Ectodermal cell (in vitro differentiated cells): ENCODE measurements at regions not wholly inside any gene's neighbourhood (a gene's known extent, or its start where the extent isn't known, plus 50 kb on each side); places are given as distances from the start of the nearest gene placed in this dataset.

ENCODE experiments used
- H3K27ac ChIP-seq: 2 replicates; pipeline ENCODE4 v1.7.0; 2013; ENCODE audit warnings: mild to moderate bottlenecking, low read depth, low read length; ENCODE audit not compliant: insufficient read depth, poor library complexity, severe bottlenecking
- H3K27me3 ChIP-seq: 2 replicates; pipeline ENCODE4 v1.7.0; 2013; ENCODE audit warnings: mild to moderate bottlenecking, low read length; ENCODE audit not compliant: insufficient read depth, control insufficient read depth, poor library complexity, severe bottlenecking
- H3K36me3 ChIP-seq: one replicate; pipeline ENCODE4 v1.7.0; 2013; ENCODE audit warnings: low read length; ENCODE audit not compliant: control insufficient read depth, insufficient read depth
- H3K4me1 ChIP-seq: one replicate; pipeline ENCODE4 v1.7.0; 2013; ENCODE audit warnings: low read length; ENCODE audit not compliant: control insufficient read depth, insufficient read depth
- H3K4me3 ChIP-seq: 2 replicates; pipeline ENCODE4 v1.7.0; 2013; ENCODE audit warnings: low read depth, low read length, control low read depth; ENCODE audit not compliant: insufficient read depth
- H3K9me3 ChIP-seq: 2 replicates; pipeline ENCODE4 v1.7.0; 2013; ENCODE audit warnings: mild to moderate bottlenecking, low read length, moderate library complexity; ENCODE audit not compliant: control insufficient read depth
- WGBS, 2 experiments: methylation state at CpG; one replicate each; pipeline ENCODE4 v1.1.7; 2013; ENCODE audit warnings: missing lambda C conversion rate in 2 of 2; 5-methylcytosine and 5-hydroxymethylcytosine counted together

DNA sequence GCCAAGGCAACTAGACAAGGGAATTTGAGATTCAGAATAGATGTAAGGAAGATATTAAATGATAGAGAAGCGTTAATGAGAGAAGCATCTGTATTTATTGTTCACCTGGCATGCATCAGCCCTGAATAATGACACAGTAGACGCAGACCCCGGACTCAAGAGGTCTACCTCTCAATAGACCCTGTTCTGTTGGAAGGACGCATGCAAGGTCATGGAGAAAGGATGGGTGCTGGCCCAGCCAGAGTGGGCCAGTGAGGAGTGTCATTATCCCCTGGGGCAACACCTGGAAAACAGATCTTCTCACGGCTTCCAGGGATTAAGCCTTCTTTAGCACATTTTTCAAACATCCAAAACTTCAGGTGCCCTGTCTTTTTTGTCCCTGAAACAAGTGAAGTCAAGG lies 461.0 kb downstream of the EIPR1 start:
- 95% methylated on average over 5 of the region's 5 CpGs for WGBS, 2 experiments
- H3K4me3 ChIP-seq = no peak overlapping the region
- peaks cover 4% of the 10 kb centered on the region for H3K9me3 ChIP-seq
- no peaks in the 10 kb centered on the region for H3K27me3 ChIP-seq
- no peaks in the 10 kb centered on the region for H3K4me1 ChIP-seq
- no peaks in the 10 kb centered on the region for H3K36me3 ChIP-seq
- H3K27ac ChIP-seq = no peak overlapping the region

DNA sequence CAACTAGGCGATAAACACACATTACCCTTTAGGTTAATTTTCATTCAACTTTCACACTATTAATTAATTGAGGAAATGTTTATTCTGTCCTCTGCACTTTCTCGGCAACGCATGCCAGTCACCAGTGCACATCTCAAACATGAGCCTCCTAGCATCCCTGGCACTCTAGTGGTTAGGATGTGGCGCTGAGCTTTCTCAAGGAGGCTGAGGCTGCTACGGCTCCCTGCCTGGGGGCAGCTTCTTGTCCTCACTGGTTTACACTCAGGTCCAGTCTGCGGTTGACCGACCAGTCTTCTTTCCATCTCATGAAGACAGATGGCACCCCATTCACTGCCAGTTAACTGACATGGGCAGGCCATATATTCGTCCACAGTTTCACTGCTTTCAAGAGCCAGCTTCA lies 463.4 kb downstream of the EIPR1 start:
- no peak overlapping the region for H3K4me3 ChIP-seq
- H3K27ac ChIP-seq = no peak overlapping the region
- no peaks in the 10 kb centered on the region for H3K36me3 ChIP-seq
- WGBS, 2 experiments = 91 to 92% methylated on average over 7 to 8 of the region's 8 CpGs
- H3K4me1 ChIP-seq = no peaks in the 10 kb centered on the region
- H3K9me3 ChIP-seq = peaks cover 4% of the 10 kb centered on the region
- no peaks in the 10 kb centered on the region for H3K27me3 ChIP-seq

DNA sequence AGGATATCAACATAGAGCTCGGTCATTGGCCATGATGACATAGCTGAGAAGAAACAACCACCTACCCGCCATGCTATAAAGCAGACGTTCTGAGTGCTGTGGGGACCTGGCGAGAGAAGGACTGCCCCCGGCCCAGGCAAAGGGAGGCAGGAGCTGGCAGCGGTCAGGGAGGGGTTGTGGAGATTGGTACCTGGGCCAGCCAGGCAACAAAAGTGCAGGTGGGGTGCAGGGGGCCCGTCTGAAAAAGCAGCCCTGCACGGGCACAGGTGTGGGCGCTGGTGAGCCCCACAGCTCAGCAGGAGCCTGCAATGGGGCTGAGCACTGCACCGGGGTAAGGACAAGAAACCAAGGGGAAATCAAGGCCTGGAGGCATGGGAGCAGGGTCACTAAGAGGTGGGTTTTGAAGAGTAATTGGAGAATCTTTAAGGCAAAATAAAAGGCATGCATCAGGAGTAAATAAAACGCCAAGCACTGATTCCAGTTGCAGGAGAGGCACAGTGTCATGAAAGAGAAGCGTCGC lies 464.0 kb downstream of the EIPR1 start:
- H3K27me3 ChIP-seq = no peaks in the 10 kb centered on the region
- H3K27ac ChIP-seq = no peak overlapping the region
- H3K4me1 ChIP-seq = no peaks in the 10 kb centered on the region
- WGBS, 2 experiments = 90 to 91% methylated on average over 13 of the region's 13 CpGs
- H3K4me3 ChIP-seq = no peak overlapping the region
- H3K9me3 ChIP-seq = peaks cover 4% of the 10 kb centered on the region
- H3K36me3 ChIP-seq = no peaks in the 10 kb centered on the region

DNA sequence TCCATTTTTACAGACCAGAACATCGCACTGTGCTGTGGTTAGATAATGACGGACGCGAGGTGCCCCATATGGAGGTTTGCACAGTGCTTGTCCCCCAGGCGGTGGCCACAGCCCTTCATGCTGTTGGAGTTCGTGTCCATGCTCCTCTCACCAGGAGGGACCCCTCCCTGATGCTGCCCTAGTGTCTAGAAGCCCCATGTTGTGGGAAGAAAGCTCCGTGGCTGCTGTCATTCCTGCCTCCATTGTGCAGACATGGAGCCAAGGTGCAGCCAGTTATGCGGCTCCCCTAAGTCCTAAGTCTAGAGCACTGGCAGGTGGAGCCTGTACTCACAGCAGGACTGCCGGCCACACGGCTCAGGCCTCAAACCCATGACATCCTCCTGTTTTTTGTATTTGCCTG lies 464.9 kb downstream of the EIPR1 start:
- no peaks in the 10 kb centered on the region for H3K27me3 ChIP-seq
- H3K4me1 ChIP-seq = no peaks in the 10 kb centered on the region
- H3K36me3 ChIP-seq = no peaks in the 10 kb centered on the region
- no peak overlapping the region for H3K27ac ChIP-seq
- 89 to 90% methylated on average over 10 of the region's 10 CpGs for WGBS, 2 experiments
- no peak overlapping the region for H3K4me3 ChIP-seq
- peaks cover 4% of the 10 kb centered on the region for H3K9me3 ChIP-seq

DNA sequence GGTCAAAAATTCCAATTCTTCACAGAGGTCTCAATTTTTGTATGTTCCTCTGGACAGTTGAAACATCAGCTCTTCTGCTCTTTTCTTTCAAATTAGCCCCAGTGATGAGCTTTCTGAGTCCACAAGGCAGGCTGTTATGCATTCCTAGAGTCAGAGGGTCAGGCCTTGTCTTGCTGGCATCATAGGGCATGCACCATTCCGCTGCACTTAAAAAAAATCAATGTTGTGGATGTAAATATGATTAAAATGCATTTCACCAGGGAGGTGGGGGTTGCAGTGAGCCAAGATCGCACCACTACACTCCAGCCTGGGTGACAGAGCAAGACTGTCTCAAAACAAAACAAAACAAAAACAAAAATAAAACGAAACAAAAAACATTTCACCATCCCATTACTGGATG lies 465.3 kb downstream of the EIPR1 start:
- no peak overlapping the region for H3K4me3 ChIP-seq
- no peak overlapping the region for H3K27ac ChIP-seq
- H3K27me3 ChIP-seq = no peaks in the 10 kb centered on the region
- H3K36me3 ChIP-seq = no peaks in the 10 kb centered on the region
- 86 to 91% methylated on average over 3 of the region's 3 CpGs for WGBS, 2 experiments
- H3K9me3 ChIP-seq = peaks cover 4% of the 10 kb centered on the region
- H3K4me1 ChIP-seq = no peaks in the 10 kb centered on the region

DNA sequence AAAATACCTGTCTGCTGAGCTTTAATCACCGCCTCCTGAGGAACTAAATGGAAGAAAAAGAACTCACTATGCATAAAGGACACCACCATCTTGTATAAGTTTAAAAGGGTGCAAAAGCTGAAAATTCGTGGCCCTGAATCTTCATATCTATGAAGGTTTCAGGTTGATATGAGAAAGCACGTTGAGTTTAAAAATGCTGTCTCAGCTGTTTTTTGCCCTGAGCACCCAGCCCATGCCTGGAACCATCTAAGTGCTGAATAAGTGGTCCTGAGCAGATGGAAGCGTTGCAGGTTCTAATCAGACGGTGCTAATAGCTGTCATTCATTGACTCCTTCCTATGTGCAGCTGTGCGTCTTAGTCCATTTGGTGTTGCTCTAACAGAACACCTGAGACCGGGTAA lies 467.4 kb downstream of the EIPR1 start:
- H3K27ac ChIP-seq = no peak overlapping the region
- WGBS, 2 experiments = 94 to 96% methylated on average over 7 of the region's 7 CpGs
- no peaks in the 10 kb centered on the region for H3K4me1 ChIP-seq
- H3K36me3 ChIP-seq = no peaks in the 10 kb centered on the region
- no peaks in the 10 kb centered on the region for H3K27me3 ChIP-seq
- H3K4me3 ChIP-seq = no peak overlapping the region
- no peaks in the 10 kb centered on the region for H3K9me3 ChIP-seq

DNA sequence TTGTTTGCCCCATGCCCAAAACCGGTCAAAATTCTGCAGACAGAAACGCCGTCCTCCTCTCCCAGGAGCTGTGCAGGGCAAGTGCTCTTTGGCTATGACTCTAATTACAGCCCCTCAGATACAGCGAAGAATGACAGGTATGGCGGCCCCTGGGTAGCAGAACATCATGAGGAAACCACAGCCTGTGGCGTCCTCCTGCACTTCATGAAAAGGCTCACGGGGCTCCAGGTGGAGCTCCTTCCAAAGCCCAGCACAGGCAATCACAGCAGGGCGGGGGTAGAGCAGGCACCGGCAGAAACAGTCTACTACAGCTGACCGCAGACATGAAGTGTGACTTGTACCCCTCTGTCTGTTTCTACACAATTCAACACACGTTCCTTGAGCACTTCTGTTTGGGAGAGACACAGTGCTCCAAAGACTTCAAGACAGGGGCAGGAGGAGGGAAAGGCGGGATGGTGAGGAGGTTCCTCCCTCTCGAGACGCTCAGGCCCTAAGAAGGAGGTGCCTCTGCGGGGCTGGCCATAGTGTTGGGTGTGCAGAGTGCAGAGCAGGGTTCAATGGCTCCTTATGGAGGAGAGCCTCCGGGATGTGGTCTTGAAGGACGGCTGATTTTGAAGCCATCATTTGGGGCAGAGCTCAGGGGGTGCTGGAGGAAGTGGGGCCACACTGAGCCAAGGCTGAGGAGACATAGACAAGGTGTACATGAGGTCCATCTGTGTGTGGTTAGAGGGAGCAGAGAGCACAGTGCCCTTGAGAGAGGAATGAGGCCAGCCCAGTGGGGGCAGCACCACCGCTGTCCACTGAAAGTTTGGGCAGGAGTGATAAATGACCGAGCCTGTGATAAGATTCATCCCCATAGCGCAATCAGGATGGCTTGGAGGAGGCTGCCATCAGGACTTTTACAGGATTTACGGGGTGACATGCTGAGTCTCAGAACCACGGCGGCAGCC lies 468.3 kb downstream of the EIPR1 start:
- Histone ChIP-seq H3K4me3 (no peak overlapping the region), H3K27ac (no peak overlapping the region), H3K27me3 (no peaks in the 10 kb centered on the region), H3K4me1 (no peaks in the 10 kb centered on the region), H3K9me3 (no peaks in the 10 kb centered on the region), H3K36me3 (no peaks in the 10 kb centered on the region)
- WGBS, 2 experiments = 94 to 95% methylated on average over 23 of the region's 23 CpGs

DNA sequence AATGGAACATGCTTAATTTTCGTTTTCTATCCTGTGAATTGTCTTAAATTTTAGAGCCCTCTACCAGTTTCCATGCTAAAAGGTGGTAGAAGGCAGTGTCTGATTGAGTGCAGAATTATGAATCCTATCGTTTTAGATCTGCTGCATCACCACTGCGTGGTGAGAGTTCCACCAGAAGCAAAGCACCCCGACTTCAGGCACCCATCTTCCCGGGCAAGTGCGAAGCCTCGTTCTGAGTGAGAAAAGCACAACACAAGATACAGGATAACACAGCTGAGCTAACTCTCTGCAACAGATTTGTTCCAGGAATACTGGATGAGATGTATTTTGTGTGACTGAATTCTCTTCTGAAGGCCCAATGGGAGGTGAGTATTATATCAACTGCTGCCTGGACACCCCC lies 471.5 kb downstream of the EIPR1 start:
- WGBS, 2 experiments = 97 to 98% methylated on average over 7 of the region's 7 CpGs
- H3K4me3 ChIP-seq = no peak overlapping the region

DNA sequence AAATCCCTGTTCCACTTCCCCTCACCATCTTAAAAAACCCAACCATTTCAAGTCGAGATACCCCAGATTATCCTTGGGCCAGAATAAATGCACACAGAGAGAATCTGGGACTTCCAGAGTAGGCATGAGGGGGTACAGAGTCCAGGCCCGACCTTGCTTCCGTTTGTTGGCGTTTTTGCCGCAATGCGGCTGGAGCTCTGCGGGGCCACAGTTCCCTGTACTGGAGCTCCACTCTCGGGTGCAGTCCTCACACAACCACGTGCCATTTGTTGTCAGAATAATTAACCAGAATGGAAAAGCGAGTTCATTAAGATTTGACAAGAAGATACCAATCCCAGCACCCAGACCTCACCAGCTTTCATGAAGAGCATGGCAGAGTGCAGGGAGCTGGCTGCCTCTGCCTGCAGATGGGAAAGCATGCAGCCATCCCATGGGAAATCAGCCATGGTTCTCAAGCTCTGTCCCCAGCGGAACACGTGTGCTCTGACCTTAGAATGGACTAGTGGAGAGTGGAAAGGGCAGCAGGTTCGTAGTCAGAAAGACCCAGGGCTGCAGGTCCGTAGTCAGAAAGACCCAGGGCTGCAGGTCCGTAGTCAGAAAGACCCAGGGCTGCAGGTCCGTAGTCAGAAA lies 472.8 kb downstream of the EIPR1 start:
- 92% methylated on average over 13 to 15 of the region's 16 CpGs for WGBS, 2 experiments
- Histone ChIP-seq H3K4me1 (peaks cover 5% of the 10 kb centered on the region), H3K27me3 (no peaks in the 10 kb centered on the region), H3K9me3 (no peaks in the 10 kb centered on the region), H3K27ac (no peak overlapping the region), H3K36me3 (no peaks in the 10 kb centered on the region), H3K4me3 (no peak overlapping the region)

More for the DNA sequence above, 471.5 kb downstream of the EIPR1 start:
- H3K36me3 ChIP-seq = no peaks in the 10 kb centered on the region
- no peaks in the 10 kb centered on the region for H3K27me3 ChIP-seq
- no peaks in the 10 kb centered on the region for H3K9me3 ChIP-seq
- no peak overlapping the region for H3K27ac ChIP-seq
- H3K4me1 ChIP-seq = peaks cover 4% of the 10 kb centered on the region

DNA sequence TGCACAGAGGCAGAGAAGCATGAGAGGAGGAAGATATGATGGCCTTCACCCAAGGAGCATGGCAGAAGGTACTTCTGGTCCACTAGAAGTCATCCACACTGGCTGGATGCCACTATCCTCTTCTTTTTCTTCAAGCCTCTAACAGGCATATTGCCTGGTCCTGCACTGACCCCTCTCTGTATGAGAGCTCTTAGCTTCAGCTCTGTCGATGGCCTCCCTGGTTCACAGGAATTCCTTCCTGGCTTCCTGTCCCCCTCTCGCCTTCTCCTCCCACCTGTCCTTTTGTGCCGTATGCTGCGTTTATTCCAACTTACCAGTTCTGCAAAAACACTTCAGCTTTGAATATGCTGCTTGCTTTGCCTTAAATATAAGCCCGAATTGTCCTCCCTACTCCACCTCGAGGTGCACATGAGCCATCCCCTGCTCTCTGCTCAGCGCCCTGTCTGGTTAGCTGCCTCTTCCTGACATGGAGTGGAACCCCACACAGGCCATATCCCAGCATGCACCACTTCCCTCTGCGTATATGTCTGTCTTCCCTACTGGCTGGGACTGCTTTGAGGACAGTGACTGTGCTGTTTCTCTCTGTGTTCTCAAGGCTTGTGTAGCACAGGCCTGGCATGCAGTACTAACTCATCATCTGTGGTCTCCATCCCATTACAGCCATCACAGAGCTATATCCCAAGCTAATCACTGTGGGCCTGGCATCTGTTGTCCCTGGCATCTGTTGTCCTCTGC lies 474.9 kb downstream of the EIPR1 start:
- Histone ChIP-seq H3K9me3 (no peaks in the 10 kb centered on the region), H3K4me3 (no peak overlapping the region), H3K36me3 (no peaks in the 10 kb centered on the region), H3K4me1 (peaks cover 5% of the 10 kb centered on the region), H3K27ac (no peak overlapping the region), H3K27me3 (no peaks in the 10 kb centered on the region)
- 82% methylated on average over 8 of the region's 8 CpGs for WGBS, 2 experiments
